Neural crest cell (in vitro differentiated cells): ENCODE measurements at regions not wholly inside any gene's neighbourhood (a gene's known extent, or its start where the extent isn't known, plus 50 kb on each side); places are given as distances from the start of the nearest gene placed in this dataset.
"Not testable (repeated sequence)": the region's sequence is repeated elsewhere in the genome, so short reads cannot be mapped to it uniquely, and the experiment has no call there.

Source experiments
- DNase-seq: peaks from one replicate; pipeline ENCODE4 v3.0.0; 2021; ENCODE audit warnings: low read depth, mixed read lengths, low spot score
- H3K27ac Mint-ChIP-seq: one replicate; pipeline ENCODE4 v1.8.0; 2021; ENCODE audit warnings: mild to moderate bottlenecking, mixed read lengths; ENCODE audit not compliant: unreplicated experiment
- H3K27me3 Mint-ChIP-seq: 2 replicates; pipeline ENCODE4 v1.8.0; 2021; ENCODE audit warnings: low read depth, mild to moderate bottlenecking, mixed read lengths
- H3K36me3 Mint-ChIP-seq: 2 replicates; pipeline ENCODE4 v1.8.0; 2021; ENCODE audit warnings: low read depth, mild to moderate bottlenecking, mixed read lengths
- H3K4me1 Mint-ChIP-seq: 2 replicates; pipeline ENCODE4 v1.8.0; 2021; ENCODE audit warnings: mixed read lengths
- H3K4me3 Mint-ChIP-seq: one replicate; pipeline ENCODE4 v1.8.0; 2021; ENCODE audit warnings: mild to moderate bottlenecking, mixed read lengths
- H3K9me3 Mint-ChIP-seq: 2 replicates; pipeline ENCODE4 v1.8.0; 2021; ENCODE audit warnings: mixed read lengths
- TF ChIP-seq, protein P1 (sequence below): fragments of 200-600 bp; sonication (generic); conservative IDR thresholded peaks from 2 replicates; pipeline ENCODE4 v1.5.0; 2021; ENCODE audit warnings: antibody characterized with exemption, mild to moderate bottlenecking

DNA sequence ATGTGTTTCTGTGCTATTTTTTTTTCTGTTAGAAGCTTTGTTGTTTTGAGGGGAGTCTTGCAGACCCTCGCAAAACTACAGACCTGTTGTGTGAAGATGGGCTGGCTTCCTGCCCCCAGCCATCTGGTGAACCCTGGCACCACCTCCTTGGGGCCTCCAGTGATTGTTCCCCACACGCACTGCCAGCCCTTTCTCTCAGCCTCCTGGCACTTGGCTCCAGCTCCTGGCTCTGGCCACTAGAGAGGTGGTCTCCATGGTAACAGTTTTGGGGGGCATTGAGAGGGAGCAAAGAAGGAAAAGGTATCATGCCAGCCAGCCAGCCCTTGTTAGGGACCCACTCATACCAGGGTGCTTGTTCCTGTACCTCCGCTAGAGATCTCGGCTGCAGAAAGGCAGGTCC lies 176.4 kb upstream of the RPH3A start:
- H3K27me3 Mint-ChIP-seq = peaks cover 60% of the 10 kb centered on the region
- H3K27ac Mint-ChIP-seq = no peak overlapping the region
- H3K9me3 Mint-ChIP-seq = no peaks in the 10 kb centered on the region
- TF ChIP-seq, protein P1, sequence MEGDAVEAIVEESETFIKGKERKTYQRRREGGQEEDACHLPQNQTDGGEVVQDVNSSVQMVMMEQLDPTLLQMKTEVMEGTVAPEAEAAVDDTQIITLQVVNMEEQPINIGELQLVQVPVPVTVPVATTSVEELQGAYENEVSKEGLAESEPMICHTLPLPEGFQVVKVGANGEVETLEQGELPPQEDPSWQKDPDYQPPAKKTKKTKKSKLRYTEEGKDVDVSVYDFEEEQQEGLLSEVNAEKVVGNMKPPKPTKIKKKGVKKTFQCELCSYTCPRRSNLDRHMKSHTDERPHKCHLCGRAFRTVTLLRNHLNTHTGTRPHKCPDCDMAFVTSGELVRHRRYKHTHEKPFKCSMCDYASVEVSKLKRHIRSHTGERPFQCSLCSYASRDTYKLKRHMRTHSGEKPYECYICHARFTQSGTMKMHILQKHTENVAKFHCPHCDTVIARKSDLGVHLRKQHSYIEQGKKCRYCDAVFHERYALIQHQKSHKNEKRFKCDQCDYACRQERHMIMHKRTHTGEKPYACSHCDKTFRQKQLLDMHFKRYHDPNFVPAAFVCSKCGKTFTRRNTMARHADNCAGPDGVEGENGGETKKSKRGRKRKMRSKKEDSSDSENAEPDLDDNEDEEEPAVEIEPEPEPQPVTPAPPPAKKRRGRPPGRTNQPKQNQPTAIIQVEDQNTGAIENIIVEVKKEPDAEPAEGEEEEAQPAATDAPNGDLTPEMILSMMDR = no peak
- H3K4me1 Mint-ChIP-seq = peaks cover 7% of the 10 kb centered on the region
- no peak for DNase-seq
- H3K36me3 Mint-ChIP-seq = no peaks in the 10 kb centered on the region
- H3K4me3 Mint-ChIP-seq = no peak overlapping the region

DNA sequence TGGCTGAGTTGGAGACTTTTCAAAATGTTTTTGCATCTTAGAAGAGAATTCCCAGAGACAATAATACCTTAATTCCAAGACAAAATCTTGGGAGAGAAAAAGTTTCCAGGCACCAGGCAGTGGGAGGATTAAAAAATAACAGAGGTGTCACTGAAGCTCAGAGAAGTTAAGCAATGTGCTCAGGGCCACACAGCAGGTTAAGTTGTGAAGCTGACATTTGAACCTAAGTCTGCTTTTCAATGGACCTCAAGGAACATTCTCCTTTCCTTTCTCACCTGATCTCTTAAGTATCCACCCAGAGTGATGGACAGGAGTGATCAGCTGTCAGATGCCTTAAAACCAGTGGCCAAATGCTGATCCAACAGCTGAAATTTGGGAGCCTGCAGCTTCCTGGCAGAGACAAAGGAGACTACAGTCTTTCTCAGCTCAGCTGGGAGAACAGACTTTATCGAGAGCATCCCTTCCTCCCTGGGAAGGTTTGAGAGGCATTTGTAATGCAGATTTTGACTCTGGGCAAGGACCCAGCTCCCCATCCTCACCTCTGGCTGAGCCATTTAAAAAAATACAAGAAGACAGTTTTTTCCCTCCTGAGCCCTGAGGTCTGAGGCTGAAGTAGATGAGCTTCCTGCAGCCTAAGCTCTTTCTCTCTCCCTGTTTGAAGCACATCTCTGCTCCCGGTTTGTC lies 174.9 kb upstream of the RPH3A start:
- DNase-seq = no peak
- Mint-ChIP-seq H3K4me1 (peaks cover 7% of the 10 kb centered on the region), H3K27me3 (peaks cover 65% of the 10 kb centered on the region), H3K36me3 (no peaks in the 10 kb centered on the region), H3K27ac (no peak overlapping the region), H3K4me3 (no peak overlapping the region), H3K9me3 (no peaks in the 10 kb centered on the region)
- TF ChIP-seq, protein P1 = no peak

DNA sequence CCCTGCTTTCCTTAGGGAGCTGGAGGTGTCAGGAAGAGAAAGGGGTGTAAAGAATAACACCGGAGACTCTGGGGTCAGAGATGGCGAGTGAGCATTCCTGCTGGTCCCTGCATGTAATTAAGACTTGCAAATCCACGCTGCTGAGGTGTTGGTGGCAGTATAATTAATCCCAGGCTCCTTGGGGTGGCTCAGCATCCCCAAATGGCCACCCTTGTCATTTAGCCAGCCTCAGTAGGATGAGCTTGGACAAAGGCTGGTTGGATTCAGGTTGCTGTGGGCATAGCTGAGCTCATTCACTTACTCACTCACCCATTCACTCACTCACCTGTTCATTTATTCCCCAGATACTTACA lies 174.4 kb upstream of the RPH3A start:
- TF ChIP-seq, protein P1 = no peak
- Mint-ChIP-seq H3K9me3 (no peaks in the 10 kb centered on the region), H3K4me3 (no peak overlapping the region), H3K4me1 (peaks cover 7% of the 10 kb centered on the region), H3K36me3 (no peaks in the 10 kb centered on the region), H3K27me3 (peaks cover 65% of the 10 kb centered on the region), H3K27ac (no peak overlapping the region)
- no peak for DNase-seq

DNA sequence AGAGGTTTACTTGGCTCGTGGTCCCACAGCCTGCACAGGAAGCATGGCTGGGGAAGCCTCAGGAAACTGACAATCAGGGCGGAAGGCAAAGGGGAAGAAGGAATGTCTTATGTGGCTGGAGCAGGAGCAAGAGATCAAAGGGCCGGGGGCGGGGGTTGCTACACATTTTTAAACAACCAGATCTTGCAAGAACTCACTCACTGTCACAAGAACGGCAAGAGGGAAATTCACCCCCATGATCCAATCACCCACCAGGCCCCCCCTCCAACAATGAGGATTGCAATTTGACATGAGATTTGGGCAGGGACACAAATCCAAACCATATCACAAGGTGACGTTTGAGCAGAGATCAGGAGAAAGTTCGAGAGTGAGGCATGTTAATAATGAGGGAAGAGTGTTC lies 163.7 kb upstream of the RPH3A start:
- Mint-ChIP-seq H3K9me3 (no peaks in the 10 kb centered on the region), H3K4me1 (peaks cover 12% of the 10 kb centered on the region), H3K4me3 (no peak overlapping the region), H3K36me3 (no peaks in the 10 kb centered on the region), H3K27me3 (peaks cover 16% of the 10 kb centered on the region), H3K27ac (no peak overlapping the region)
- TF ChIP-seq, protein P1 = no peak
- DNase-seq = no peak

DNA sequence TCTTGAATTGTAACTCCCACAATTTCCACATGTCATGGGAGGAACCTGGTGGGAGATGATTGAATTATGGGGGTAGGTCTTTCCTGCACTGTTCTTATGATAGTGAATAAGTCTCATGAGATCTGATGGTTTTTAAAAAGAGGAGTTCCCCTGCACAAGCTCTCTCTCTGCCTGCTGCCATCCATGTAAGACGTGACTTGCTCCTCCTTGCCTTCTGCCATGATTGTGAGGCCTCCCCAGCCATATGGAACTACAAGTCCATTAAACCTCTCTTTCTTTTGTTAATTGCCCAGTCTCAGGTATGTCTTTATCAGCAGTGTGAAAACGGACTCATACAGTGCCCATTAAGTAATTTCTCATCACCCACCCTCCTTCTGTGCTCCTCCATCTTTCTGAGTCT lies 159.6 kb upstream of the RPH3A start:
- H3K4me3 Mint-ChIP-seq, DNase-seq, H3K36me3 Mint-ChIP-seq, H3K27ac Mint-ChIP-seq, H3K9me3 Mint-ChIP-seq: not testable (repeated sequence)
- peaks cover 33% of the 10 kb centered on the region for H3K27me3 Mint-ChIP-seq
- H3K4me1 Mint-ChIP-seq = peaks cover 12% of the 10 kb centered on the region

DNA sequence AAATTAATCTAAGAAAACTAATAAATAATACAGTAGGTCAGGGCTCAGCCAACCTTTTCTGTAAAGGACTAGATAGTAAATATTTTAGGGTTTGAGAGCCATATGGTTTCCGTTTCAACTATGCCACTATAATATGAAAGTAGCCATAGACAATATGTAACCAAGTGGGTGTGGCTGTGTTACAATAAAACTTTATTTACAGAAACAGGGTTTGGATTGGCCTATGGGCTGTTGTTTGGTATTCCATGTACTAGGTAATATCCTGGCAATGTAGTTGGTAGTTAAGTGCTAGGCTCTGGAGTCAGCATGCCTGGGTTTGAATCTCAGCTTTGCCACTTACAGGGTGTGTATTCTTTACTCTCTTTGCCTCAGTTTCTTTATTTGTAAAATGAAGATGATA lies 156.5 kb upstream of the RPH3A start:
- H3K9me3 Mint-ChIP-seq = no peaks in the 10 kb centered on the region
- H3K27me3 Mint-ChIP-seq = peaks cover 49% of the 10 kb centered on the region
- H3K4me1 Mint-ChIP-seq = no peaks in the 10 kb centered on the region
- DNase-seq = no peak
- H3K4me3 Mint-ChIP-seq = no peak overlapping the region
- no peak overlapping the region for H3K27ac Mint-ChIP-seq
- no peaks in the 10 kb centered on the region for H3K36me3 Mint-ChIP-seq
- TF ChIP-seq, protein P1 = no peak
